AG10803 (cell line): ENCODE measurements at regions not wholly inside any gene's neighbourhood (a gene's known extent, or its start where the extent isn't known, plus 50 kb on each side); places are given as distances from the start of the nearest gene placed in this dataset.

Experiments
- DNase-seq: peaks from one replicate; pipeline ENCODE4 v3.0.0; 2010; ENCODE audit warnings: low read depth
- H3K4me3 ChIP-seq: 2 replicates; pipeline ENCODE4 v1.5.1; 2011; ENCODE audit warnings: mild to moderate bottlenecking, low read length, control low read depth
- TF ChIP-seq, protein P1 (sequence below): conservative IDR thresholded peaks from 2 replicates; pipeline ENCODE4 v1.5.1; 2011; ENCODE audit warnings: mild to moderate bottlenecking, low read length, control low read depth, inconsistent platforms

DNA sequence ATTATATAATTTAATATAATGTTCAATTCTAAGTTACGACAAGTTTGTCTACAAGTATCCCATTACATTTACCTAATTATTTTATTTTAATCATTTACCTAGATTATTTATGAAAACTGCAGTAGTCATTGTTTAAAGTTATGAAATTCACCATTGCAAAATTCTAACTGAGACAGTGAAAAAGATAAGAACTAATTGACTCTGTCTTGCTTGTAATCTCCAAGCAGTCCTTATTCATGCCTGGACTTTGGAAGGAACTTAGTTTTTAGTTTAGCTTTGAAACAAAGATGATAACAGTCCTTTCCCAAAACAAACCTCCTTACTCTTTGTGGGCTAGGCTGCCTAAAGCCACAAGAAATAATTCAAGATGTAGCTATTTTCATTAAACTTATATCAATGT is 165.0 kb downstream of the SUCNR1 start:
- no peak for DNase-seq
- TF ChIP-seq, protein P1, sequence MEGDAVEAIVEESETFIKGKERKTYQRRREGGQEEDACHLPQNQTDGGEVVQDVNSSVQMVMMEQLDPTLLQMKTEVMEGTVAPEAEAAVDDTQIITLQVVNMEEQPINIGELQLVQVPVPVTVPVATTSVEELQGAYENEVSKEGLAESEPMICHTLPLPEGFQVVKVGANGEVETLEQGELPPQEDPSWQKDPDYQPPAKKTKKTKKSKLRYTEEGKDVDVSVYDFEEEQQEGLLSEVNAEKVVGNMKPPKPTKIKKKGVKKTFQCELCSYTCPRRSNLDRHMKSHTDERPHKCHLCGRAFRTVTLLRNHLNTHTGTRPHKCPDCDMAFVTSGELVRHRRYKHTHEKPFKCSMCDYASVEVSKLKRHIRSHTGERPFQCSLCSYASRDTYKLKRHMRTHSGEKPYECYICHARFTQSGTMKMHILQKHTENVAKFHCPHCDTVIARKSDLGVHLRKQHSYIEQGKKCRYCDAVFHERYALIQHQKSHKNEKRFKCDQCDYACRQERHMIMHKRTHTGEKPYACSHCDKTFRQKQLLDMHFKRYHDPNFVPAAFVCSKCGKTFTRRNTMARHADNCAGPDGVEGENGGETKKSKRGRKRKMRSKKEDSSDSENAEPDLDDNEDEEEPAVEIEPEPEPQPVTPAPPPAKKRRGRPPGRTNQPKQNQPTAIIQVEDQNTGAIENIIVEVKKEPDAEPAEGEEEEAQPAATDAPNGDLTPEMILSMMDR, result no peak
- H3K4me3 ChIP-seq, result no peak overlapping the region

DNA sequence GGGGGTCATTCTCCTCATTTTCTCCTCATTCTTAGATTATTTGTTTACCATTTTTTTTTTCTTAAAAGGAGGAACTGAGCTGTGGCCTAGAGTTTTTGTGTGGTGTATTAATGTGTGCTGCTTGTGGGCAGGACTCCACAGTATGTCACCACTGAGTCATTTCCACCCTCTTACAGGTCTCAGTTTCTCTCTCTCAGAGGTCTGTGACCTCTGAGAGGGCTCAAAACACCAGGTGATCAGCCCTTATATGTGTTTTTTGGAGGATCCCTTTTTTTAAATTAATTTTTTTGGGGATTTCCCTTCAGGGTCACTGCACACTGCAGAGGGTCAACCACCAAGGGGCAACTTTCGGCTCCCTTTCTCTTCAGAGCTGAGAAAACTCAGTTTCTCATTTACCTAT is 166.4 kb downstream of the SUCNR1 start:
- no peak overlapping the region for H3K4me3 ChIP-seq
- TF ChIP-seq, protein P1, result no peak
- DNase-seq, result no peak

DNA sequence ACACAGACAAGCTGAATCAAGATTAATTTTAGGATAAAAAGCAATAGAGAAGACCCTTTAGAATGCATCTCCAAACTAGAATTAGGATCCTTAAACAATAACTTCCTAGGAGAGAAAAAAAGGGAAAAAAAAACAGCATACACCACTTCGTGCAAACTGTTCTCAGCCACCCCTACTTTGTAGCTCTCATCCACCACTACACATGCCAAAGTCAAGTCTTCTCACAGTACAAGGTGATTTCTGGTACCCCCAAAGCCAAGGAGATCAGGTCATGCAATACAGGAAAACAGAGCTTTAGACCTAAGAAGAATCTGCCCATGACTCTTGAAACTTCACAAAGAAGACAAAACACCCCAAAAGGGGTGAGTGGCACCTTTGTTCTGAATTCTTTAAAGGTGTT is 166.9 kb downstream of the SUCNR1 start:
- H3K4me3 ChIP-seq, result no peak overlapping the region
- no peak for DNase-seq
- TF ChIP-seq, protein P1, result no peak

DNA sequence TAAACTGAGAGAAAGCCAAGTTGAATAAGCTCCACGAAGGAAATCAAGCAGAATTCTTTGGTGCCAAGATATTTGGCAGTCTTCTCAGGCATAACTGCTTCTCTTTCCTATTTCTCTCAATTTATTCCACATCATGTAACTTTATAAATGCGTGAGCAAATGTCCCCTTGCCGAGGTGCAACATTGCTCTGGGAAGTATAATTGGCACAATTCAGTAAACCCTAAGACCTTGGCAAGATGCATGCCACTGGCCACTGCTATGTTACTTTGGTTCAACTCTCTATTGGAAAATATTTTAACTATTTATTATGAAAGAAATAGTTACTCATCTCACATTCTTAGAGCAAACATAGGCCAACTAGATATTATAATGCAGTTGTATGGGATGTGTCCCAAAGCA is 170.2 kb downstream of the SUCNR1 start:
- no peak overlapping the region for H3K4me3 ChIP-seq
- peak; percentile 77 for DNase-seq
- TF ChIP-seq, protein P1, result no peak

DNA sequence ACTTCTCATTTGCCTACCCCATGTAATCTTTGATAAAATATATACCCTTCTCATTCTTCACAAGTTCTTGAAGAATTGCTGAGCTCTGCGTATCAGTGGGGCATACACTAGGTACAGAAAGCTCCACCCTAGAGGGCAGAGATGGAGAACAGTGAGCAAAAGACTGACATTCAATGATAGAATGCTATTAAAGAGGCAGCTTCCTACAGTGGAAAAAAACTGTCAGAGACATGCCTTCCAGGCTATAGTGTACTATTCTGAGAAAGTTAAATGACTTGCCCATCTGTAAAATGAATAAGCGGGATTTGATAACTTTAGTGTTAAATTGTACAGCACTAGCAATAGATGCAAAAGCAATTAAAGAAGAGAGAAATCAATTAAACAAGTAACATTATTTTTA is 172.8 kb downstream of the SUCNR1 start:
- no peak overlapping the region for H3K4me3 ChIP-seq
- TF ChIP-seq, protein P1, result no peak
- no peak for DNase-seq

DNA sequence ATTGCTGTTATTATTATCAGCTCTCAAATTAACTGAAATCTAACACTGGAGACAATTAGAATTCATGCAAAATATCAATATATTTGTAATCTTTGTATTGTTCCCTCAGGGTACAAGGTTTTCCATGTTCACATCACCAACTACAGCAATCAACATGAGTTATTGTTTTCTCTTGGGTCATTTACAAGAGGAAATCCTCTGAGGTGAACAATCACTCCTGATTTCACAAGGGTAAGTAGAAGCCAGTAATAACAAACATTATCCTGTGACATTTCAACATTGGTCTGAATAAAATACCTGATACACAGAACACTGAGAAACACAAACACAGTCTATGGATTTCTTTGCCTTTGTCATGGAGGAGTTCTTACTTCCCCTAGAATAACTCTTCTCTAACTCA is 174.0 kb downstream of the SUCNR1 start:
- TF ChIP-seq, protein P1, result no peak
- H3K4me3 ChIP-seq, result no peak overlapping the region
- DNase-seq, result peak; percentile 57

DNA sequence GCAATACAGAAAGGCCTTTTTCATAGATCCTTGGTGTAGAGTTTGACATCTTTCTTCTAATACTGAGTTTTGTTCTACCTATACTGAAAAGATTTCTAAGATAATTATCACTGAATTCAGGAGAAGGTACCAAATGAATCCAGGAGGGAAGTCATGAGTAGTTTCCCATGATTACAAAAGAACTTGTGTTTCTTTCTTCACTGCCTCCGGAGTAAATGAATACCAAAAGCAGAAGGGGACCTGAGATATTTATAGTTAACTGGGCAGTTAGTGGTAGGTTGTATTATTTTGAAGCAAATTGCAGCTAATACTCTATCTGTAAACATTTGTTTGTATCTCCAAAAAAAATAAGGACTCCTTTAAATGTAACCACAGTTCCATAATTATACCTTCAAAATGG is 175.4 kb downstream of the SUCNR1 start:
- DNase-seq, result no peak
- no peak overlapping the region for H3K4me3 ChIP-seq
- TF ChIP-seq, protein P1, result no peak
